Effector CD8-positive, alpha-beta T cell (primary cell): ENCODE measurements at regions not wholly inside any gene's neighbourhood (a gene's known extent, or its start where the extent isn't known, plus 50 kb on each side); places are given as distances from the start of the nearest gene placed in this dataset.

Experiments used
- DNase-seq: peaks from one replicate; lab custom pipeline; 2025; lab: John Stamatoyannopoulos, UW

- DNase-seq: no peak
Measured at GRCh38 chr22:49302150-49302460, 525.6 kb downstream of the BRD1 start.

- no peak for DNase-seq
Measured at GRCh38 chr22:49301398-49302149, 526.1 kb downstream of the BRD1 start.

DNA sequence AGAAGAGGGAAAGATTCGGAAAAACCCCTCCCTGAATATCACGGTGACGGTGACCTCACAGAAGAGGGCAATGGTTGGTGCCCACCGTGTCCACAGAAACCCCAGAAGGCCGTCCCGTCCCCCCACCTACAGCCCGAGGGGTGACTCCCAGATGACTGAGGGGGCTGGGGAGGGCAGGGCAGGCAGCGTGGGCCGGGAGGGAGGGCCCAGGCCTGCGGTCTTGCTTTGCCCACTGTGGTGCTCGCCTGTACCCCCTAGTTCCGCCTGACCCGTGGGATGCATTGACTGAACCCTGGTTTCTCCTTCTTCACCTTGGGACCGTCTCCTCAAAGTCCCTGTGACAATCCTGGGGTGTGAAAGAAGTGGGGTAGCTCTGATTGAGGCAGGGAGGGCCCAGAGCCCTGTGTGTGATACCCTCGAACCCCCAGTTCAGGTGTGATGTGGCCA, 526.7 kb downstream of the BRD1 start:
- DNase-seq: no peak

- no peak for DNase-seq
Measured at GRCh38 chr22:49300241-49300640, 527.4 kb downstream of the BRD1 start.

- DNase-seq: no peak
Measured at GRCh38 chr22:49299821-49300231, 527.8 kb downstream of the BRD1 start.

GRCh38 chr22:49298834-49299750, 528.6 kb downstream of the BRD1 start:
- DNase-seq: no peak

DNA sequence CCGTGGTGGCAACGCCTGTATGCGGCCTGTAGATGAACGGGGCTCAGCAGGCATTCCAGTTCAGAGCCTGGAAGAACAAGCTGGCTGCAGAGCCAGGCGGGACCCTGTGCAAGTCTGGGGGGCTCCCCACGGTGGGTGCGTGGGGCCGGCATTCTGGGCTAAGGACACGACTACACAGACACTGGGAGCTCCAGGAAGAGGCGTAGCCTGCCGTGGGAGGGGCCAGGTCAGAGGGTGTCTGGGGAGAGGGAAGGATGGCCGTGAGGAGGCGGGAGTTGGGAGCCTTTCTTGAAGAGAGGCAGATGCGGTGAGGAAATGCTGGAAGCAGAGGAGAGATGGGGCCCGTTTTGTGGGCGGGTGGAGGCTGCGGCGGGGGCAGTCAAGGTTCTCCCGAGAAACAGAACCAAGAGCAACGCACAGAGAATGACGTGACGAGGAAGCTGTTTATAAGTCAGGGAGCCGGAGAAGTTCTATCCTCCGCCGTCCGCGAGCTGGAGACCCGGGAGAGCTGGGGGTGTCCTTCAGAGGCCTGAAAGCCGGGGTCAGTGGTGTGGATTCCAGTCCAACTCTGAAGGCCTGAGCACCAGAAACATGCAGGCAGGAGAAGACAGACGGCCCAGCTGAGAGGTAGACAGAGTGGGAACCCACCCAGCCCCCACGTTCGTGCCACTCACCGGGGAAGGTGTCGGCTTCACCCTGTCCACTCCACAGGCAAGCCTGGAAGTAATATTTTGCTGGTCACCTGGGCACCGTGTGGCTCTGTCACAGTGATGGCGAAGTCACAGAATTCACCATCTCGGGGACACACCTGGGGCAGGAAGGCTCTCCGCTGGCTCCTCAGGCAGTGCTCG, 529.6 kb downstream of the BRD1 start:
- no peak for DNase-seq

DNA sequence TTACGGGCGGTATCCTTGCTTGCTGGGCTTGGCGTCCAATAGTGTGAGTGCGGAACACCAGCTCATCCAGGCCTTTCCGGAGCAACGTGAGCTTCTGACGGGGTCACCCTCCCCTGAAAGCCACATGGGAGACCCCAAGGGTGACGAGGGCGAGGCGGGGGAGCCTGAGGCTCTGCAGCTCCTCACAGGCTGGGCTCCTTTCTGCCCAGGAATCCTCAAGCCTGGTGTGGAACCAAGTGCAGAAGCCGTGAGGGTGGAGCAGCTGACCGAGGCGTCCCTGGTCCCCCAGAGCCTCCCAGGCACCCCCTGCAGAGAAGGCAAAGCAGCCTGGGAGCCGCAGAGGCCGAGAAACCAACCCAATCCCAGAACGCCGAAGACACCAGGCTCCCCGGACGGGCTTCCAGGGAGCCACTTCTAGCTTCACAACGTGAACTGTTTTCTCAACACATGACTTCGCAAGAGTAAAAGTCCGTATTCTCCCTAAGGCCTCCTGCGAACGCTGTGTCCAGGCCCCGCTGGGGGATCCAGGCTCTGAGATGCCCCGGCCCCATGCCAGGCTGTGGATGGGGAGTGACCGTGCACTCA, 530.3 kb downstream of the BRD1 start:
- DNase-seq: no peak

DNA sequence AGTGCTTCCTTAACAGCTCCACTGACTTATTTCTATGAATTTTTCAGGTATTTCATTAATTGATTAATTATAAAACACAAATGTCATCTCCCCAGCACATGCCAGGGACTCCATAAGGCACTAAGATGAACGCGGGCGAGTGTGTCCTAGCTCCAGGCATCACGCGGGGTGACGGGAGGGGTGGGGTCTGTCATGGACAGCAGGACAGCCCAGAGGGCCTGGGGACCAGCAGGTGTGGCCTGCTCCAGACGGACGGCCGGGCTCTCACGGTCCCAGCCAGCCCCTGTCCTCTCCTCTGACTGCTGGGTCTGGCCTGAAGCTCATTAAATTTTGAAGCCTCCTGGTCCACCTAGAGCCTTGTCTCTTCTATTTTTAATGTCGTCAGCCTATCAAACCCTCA, 531.1 kb downstream of the BRD1 start:
- DNase-seq: no peak

GRCh38 chr22:49295851-49296560, 531.7 kb downstream of the BRD1 start:
- no peak for DNase-seq

GRCh38 chr22:49295465-49295743, 532.3 kb downstream of the BRD1 start:
- DNase-seq: no peak

DNA sequence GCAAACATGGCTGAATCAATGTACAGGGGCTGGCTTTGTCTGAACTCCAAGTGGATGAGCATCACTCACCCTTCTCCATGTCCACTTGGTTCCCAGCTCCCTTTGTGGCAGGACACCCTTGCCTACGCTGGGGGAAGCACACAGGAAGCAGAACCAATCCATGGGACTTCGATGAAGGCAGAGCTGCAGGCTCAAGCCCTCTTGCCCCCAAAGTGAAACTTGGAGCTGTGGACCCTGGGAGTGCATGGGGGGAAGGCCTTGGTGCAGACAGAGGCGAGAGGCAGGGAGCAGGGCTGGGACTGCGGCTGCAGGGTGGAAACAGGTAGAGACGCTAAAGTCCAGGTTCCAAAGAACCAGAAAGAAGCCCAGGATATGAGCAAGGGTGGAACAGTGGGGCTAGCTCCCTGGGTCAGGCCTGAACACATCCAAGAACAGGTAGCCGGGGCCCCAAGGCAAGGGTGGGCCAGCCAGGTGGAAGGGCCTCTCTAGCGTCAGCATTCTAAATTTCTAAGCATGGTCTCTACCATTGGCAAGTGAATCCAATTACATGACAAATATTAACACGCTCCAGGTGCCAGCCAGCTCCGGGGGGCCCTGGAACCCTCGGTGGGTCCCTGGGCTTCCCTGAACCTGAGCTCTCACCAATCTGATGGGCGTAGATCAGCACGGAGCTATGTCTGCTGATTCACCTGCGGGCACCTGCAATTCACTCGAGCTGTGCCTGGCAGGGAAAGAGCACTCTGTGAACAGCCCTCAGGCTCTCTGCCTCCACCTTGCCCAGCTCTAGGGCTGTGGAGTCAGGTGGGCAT, 532.8 kb downstream of the BRD1 start:
- no peak for DNase-seq

DNA sequence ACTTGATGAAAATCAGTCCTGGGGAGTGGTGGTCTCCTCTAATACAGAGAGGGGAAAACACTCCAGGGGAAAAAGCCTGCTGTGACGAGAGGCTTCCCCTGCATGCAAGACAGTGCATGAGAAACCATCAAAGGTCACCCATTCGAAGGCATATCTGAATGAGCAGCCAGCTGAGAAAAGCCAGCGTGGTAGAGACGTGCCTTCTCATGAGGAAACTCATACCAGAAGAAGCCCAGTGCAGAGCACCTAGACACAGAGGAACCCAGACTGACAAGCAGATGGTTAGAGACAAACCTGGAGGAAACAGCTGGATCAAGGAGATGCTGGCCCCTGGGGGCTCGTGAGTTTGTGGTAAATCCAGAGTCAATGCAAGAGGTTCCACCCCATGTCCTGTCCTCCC, 534.8 kb downstream of the BRD1 start:
- DNase-seq: no peak

DNA sequence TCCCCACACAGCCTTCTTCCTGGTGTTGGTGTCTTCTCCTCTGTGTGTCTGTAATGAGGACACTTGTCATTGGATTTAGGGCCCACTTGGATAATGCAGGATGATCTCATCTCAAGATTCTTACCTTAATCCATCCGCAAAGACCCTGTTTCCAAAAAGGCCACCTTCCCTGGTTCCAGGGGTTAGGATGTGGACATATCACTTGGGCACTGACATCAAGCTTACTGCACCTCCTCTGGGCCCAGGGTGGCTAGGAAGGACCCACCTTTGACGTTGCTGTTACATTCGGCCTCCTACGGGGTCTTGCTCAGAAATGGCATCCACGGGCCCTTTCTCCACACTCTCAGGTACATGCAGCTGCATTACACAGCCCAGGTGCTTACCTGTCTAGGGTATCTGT, 535.9 kb downstream of the BRD1 start:
- no peak for DNase-seq

- DNase-seq: no peak
Measured at GRCh38 chr22:49291169-49291568, 536.5 kb downstream of the BRD1 start.

DNA sequence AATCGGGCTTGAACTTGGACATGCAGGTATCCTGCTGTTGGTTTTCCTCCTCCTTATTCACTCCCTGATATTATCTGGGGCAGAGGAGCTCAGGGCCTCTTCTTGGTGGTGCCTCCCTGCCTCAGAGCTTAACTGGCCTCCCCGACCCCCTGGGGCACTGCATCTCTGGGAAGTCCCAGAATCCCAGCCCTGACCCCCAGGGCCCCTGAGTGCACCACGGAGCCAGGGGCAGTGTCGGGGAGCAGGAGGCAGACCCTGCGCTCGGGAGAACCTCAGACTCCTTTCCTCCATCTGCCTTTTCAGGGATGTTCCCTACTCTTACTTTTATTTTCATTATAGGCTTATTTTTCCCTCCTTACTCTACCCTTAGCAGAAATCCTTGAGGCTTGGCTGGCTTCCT, 537.0 kb downstream of the BRD1 start:
- no peak for DNase-seq

GRCh38 chr22:49289822-49290679, 537.6 kb downstream of the BRD1 start:
- DNase-seq: no peak

GRCh38 chr22:49286181-49286760, 541.4 kb downstream of the BRD1 start:
- no peak for DNase-seq

GRCh38 chr22:49284931-49285330, 542.7 kb downstream of the BRD1 start:
- no peak for DNase-seq
